Ecto neural progenitor cell (in vitro differentiated cells): ENCODE measurements at regions not wholly inside any gene's neighbourhood (a gene's known extent, or its start where the extent isn't known, plus 50 kb on each side); places are given as distances from the start of the nearest gene placed in this dataset.

Experiments used
- DNase-seq: peaks from one replicate; pipeline ENCODE4 v3.0.0-alpha.2; 2018; ENCODE audit warnings: low spot score

- DNase-seq: no peak
Observed at GRCh38 chr18:38909972-38910371, 1344.4 kb upstream of the CELF4 start.

GRCh38 chr18:38902796-38903195 lies 1337.2 kb upstream of the CELF4 start:
- DNase-seq: no peak

GRCh38 chr18:38900445-38900844 lies 1334.8 kb upstream of the CELF4 start:
- no peak for DNase-seq

GRCh38 chr18:38900031-38900430 lies 1334.4 kb upstream of the CELF4 start:
- no peak for DNase-seq

- DNase-seq: no peak
Observed at GRCh38 chr18:38899252-38899651, 1333.7 kb upstream of the CELF4 start.

GRCh38 chr18:38898167-38898566 lies 1332.6 kb upstream of the CELF4 start:
- DNase-seq: no peak

GRCh38 chr18:38895560-38895959 lies 1330.0 kb upstream of the CELF4 start:
- DNase-seq: no peak

- DNase-seq: no peak
Observed at GRCh38 chr18:38887671-38888020, 1322.0 kb upstream of the CELF4 start.

GRCh38 chr18:38886861-38887670 lies 1321.5 kb upstream of the CELF4 start:
- no peak for DNase-seq

- no peak for DNase-seq
Observed at GRCh38 chr18:38886235-38886634, 1320.6 kb upstream of the CELF4 start.

- no peak for DNase-seq
Observed at GRCh38 chr18:38884050-38884449, 1318.5 kb upstream of the CELF4 start.

GRCh38 chr18:38883111-38883510 lies 1317.5 kb upstream of the CELF4 start:
- DNase-seq: no peak

- DNase-seq: no peak
Observed at GRCh38 chr18:38879871-38880270, 1314.3 kb upstream of the CELF4 start.

- no peak for DNase-seq
Observed at GRCh38 chr18:38872342-38872741, 1306.7 kb upstream of the CELF4 start.

GRCh38 chr18:38868757-38869156 lies 1303.2 kb upstream of the CELF4 start:
- no peak for DNase-seq

GRCh38 chr18:38867680-38868079 lies 1302.1 kb upstream of the CELF4 start:
- no peak for DNase-seq

- DNase-seq: no peak
Observed at GRCh38 chr18:38851526-38851925, 1285.9 kb upstream of the CELF4 start.

GRCh38 chr18:38847326-38847725 lies 1281.7 kb upstream of the CELF4 start:
- no peak for DNase-seq

GRCh38 chr18:38843291-38843690 lies 1277.7 kb upstream of the CELF4 start:
- no peak for DNase-seq

GRCh38 chr18:38826247-38826646 lies 1260.6 kb upstream of the CELF4 start:
- DNase-seq: no peak

GRCh38 chr18:38811209-38811608 lies 1245.6 kb upstream of the CELF4 start:
- DNase-seq: no peak

GRCh38 chr18:38810789-38811188 lies 1245.2 kb upstream of the CELF4 start:
- no peak for DNase-seq

- no peak for DNase-seq
Observed at GRCh38 chr18:38807915-38808314, 1242.3 kb upstream of the CELF4 start.

GRCh38 chr18:38805256-38805655 lies 1239.7 kb upstream of the CELF4 start:
- DNase-seq: no peak
